Epithelial cell of esophagus (primary cell): ENCODE measurements at regions not wholly inside any gene's neighbourhood (a gene's known extent, or its start where the extent isn't known, plus 50 kb on each side); places are given as distances from the start of the nearest gene placed in this dataset.
"Not testable (repeated sequence)": the region's sequence is repeated elsewhere in the genome, so short reads cannot be mapped to it uniquely, and the experiment has no call there.

ENCODE experiments used
- DNase-seq: peaks from one replicate; pipeline ENCODE4 v3.0.0; 2010; ENCODE audit warnings: low read depth
- H3K4me3 ChIP-seq: 2 replicates; pipeline ENCODE4 v1.5.1; 2011; ENCODE audit warnings: mild to moderate bottlenecking, low read length, control low read depth
- TF ChIP-seq, protein P1 (sequence below): IDR thresholded peaks from 2 replicates; pipeline ENCODE4 v1.5.1; 2011; ENCODE audit warnings: low read depth, mild to moderate bottlenecking, low read length, control low read depth, inconsistent platforms; ENCODE audit not compliant: insufficient read depth; ENCODE audit errors: missing control alignments

DNA sequence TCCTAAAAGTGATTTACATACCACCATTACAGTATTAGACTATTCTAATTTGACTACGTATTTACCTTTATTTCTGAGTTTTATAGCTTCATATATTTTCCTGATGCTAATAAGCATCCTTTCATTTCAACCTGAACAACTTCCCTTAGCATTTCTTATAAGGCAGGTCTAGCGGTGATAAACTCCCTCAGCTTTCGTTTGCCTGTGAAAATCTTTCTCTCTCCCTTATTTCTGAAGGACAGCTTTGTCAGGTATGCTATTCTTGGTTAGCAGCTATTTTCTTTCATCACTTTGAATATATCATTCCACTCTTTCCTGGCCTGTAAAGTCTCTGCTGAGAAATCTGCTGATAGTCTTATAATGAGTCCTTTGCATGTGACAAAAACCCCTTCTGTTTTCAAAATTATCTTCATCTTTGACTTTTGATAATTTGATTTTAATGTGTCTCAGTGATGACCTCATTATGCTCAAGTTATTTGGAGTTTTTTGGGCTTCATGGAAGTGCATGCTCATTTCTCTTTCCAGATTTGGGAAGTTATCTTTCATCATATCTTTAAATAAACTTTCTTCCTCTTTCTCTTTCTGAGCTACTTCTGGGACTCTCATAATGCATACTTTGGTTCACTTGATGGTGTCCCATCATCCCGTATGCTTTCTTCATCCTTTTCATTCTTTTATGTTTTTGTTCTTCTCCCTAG lies 285.4 kb upstream of the PMFBP1 start:
- no peak overlapping the region for H3K4me3 ChIP-seq
- TF ChIP-seq, protein P1, sequence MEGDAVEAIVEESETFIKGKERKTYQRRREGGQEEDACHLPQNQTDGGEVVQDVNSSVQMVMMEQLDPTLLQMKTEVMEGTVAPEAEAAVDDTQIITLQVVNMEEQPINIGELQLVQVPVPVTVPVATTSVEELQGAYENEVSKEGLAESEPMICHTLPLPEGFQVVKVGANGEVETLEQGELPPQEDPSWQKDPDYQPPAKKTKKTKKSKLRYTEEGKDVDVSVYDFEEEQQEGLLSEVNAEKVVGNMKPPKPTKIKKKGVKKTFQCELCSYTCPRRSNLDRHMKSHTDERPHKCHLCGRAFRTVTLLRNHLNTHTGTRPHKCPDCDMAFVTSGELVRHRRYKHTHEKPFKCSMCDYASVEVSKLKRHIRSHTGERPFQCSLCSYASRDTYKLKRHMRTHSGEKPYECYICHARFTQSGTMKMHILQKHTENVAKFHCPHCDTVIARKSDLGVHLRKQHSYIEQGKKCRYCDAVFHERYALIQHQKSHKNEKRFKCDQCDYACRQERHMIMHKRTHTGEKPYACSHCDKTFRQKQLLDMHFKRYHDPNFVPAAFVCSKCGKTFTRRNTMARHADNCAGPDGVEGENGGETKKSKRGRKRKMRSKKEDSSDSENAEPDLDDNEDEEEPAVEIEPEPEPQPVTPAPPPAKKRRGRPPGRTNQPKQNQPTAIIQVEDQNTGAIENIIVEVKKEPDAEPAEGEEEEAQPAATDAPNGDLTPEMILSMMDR, result no peak
- no peak for DNase-seq

DNA sequence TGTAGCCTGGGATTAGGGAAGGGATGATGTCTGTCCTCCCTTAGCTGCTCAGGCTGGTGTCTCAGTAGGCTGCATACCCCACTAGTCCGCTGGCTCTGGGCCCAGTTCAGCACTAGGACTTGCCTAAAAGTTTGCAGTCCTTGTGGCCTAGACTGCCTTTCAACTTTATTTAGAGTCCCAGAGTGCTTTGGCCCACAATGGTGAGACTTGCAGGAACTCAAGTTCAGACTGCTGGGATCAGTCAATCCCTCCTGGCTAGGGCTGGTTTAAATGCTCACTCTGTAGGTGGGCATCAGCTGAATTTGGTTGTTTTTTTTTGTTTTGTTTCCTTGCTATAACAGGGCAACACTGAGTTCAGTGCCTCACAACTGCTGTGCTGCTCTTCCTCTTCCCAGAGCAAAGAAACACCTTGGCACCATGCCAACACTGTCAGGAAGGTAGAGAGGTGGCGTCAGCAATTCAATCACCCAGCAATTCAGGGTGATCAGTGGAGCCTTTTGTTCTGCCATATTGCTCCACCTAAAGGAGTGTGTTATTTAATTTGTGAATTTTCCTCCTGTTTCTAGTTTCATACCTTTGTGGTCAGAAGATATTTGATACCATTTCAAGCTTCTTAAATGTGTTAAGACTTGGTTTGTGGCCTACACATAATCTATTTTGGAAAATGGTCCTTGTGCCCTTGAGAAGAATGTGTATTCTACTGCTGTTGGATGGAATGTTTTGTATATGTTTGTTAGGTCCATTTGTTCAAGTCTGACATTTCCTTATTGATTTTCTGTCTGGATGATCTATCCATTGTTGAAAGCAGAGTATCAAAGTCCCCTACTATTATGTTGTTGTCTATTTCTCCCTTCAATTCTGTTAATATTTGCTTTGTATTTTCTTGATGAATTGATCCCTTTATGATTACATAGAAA lies 284.0 kb upstream of the PMFBP1 start:
- TF ChIP-seq, protein P1, result no peak
- DNase-seq, result peak; percentile 58
- H3K4me3 ChIP-seq, result no peak overlapping the region

DNA sequence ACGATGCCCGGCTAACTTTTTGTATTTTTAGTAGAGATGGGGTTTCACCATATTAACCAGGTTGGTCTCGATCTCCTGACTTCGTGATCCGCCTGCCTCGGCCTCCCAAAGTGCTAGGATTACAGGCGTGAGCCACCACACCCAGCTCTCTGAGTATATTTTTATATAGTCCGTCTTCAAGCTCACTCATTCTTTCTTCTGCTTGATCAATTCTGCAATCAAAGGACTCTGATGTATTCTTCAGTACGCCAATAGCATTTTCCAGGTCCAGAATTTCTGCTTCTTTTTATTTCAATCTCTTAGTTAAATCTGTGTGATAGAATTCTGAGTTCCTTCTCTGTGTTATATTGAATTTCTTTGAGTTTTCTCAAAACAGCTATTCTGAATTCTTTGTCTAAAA lies 281.9 kb upstream of the PMFBP1 start:
- H3K4me3 ChIP-seq, DNase-seq: not testable (repeated sequence)

DNA sequence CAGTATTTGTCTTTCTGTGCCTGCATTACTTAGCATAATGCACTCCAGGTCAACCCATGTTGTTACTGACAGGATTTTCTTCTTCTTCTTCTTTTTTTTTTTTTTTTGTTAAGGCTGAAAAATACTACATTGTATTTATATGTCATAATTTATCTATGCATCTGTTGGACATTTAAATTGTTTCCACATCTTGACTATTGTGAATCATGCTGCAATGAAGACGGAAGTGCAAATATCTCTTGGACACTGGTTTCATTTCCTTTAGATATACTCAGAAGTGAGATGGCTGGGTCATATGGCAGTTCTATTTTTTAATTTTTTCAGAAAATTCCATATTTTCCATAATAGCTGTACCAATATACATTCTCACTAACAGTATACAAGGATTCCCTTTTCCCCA lies 272.7 kb upstream of the PMFBP1 start:
- TF ChIP-seq, protein P1, result no peak
- DNase-seq, result no peak
- H3K4me3 ChIP-seq, result no peak overlapping the region

DNA sequence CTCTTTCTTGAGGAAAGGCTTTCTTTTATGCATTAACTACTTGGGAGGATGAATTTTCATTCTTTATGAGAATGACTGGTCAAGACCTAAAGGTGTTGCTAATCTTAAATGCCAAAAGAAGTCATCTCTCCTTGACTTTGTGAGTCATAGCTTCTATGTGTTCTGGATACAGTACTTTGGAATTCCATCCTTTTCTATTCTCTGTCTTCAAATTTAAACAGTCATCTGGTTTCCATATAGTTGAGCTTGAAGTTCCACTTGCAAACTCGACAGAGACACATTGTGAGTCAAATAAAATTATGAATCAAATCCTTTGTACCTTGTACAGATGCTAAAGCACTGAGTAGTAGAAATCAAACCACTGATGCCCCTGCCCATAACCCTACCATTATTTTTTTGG lies 271.9 kb upstream of the PMFBP1 start:
- TF ChIP-seq, protein P1, result no peak
- no peak for DNase-seq
- no peak overlapping the region for H3K4me3 ChIP-seq

DNA sequence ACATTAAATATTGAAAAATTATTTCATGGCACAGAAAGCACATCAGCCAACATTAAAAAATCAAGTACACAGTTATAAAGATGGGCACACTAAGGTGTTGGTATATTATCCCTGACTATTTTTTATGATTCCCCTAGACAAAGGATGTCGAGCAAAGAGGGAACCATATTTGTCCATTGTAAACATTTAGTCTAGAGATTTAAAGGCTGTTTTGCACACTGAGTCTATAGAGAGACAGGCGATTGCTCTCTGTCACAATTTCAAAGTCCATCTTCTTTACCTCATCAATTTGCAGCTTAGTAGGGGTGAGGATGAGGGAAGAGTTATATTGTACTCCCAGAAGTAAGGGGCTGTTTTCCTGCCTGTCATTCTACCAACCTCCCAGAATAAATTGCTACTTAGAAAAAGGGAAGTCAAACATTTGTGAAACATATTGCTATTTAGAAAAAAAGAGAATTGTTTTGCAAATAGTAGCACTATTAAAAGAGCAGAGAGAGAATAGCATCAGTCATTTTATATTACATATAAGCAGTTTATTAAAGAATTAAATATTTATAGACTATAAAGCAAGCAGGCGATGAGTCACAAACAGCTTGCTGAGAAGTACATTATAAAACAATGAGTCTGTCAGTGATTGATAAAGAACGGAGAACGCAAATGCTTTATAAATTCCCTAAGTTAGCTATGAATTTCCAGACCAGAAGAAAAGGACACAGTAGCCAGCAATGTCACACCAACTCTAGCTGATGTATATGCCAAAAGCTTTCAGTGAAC lies 270.6 kb upstream of the PMFBP1 start:
- DNase-seq, result no peak
- no peak overlapping the region for H3K4me3 ChIP-seq
- TF ChIP-seq, protein P1, result no peak

DNA sequence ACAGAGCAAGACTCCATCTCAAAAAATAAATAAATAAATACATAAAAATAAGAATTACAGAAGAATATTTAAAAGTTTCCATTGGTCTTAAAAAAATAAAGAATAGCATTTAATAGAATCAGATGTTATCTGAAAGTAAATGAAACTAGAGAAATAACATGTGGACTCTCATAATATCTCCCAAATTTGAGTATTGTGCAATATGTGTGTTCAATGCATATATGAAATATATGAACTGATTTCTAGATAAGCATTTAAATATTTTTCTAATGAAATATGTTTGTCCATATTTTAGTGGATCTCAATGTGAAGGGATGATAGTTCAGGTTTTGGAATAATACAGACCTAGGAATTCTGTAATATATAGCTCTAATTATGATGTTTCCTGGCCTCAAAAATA lies 265.9 kb upstream of the PMFBP1 start:
- TF ChIP-seq, protein P1, result no peak
- H3K4me3 ChIP-seq, result no peak overlapping the region
- no peak for DNase-seq
